H1 (cell line): ENCODE measurements at regions not wholly inside any gene's neighbourhood (a gene's known extent, or its start where the extent isn't known, plus 50 kb on each side); places are given as distances from the start of the nearest gene placed in this dataset.

Source experiments
- CTCF ChIA-PET: fragments of 300-600 bp; sonication (Branson Sonifier 250); formaldehyde crosslinking; loops from one replicate; lab custom pipeline; 2021; ENCODE audit not compliant: partially characterized antibody; lab: Charles Lee
- POLR2A ChIA-PET: fragments of 300-600 bp; sonication (Branson Sonifier 250); formaldehyde crosslinking; loops from one replicate; lab custom pipeline; 2021; ENCODE audit warnings: inconsistent platforms; ENCODE audit not compliant: partially characterized antibody; lab: Charles Lee
- DNase-seq, 2 experiments: peaks; one replicate each; pipeline versions ENCODE4 v3.0.0 to v3.0.0-alpha.2; 2010 to 2022; ENCODE audit warnings: low spot score in 2 of 2, low read depth in 1 of 2, mixed read lengths in 1 of 2
- FAIRE-seq: peaks from 2 replicates; lab custom pipeline; 2011; peaks lifted over from hg19 to GRCh38; lab: Jason Lieb, UNC
- H2AFZ ChIP-seq: 2 replicates; pipeline ENCODE4 v1.8.1; 2012; ENCODE audit warnings: low read length, inconsistent platforms
- H2AK5ac ChIP-seq: 2 replicates; pipeline ENCODE4 v1.6.1; 2013; ENCODE audit warnings: low read depth, low read length
- H2BK120ac ChIP-seq: replicated peaks from 2 replicates; pipeline ENCODE3; 2013; ENCODE audit warnings: low read depth, low read length, inconsistent platforms
- H2BK12ac ChIP-seq: 2 replicates; pipeline ENCODE4 v1.6.1; 2013; ENCODE audit warnings: low read depth, low read length
- H2BK15ac ChIP-seq: 2 replicates; pipeline ENCODE4 v1.6.1; 2013; ENCODE audit warnings: low read length
- H2BK20ac ChIP-seq: 2 replicates; pipeline ENCODE4 v1.6.1; 2013; ENCODE audit warnings: low read length
- H2BK5ac ChIP-seq: 2 replicates; pipeline ENCODE4 v1.6.1; 2013; ENCODE audit warnings: low read depth, low read length
- H3K14ac ChIP-seq: 2 replicates; pipeline ENCODE4 v1.6.1; 2013; ENCODE audit warnings: inconsistent platforms; ENCODE audit not compliant: insufficient read length
- H3K18ac ChIP-seq: 2 replicates; pipeline ENCODE4 v1.6.1; 2013; ENCODE audit warnings: low read length; ENCODE audit errors: extremely low read depth
- H3K23ac ChIP-seq: 2 replicates; pipeline ENCODE4 v1.6.1; 2013; ENCODE audit warnings: inconsistent platforms; ENCODE audit not compliant: insufficient read length
- H3K23me2 ChIP-seq: 2 replicates; pipeline ENCODE4 v1.6.1; 2013; ENCODE audit warnings: low read depth, low read length
- H3K27ac ChIP-seq: 2 replicates; pipeline ENCODE4 v1.6.1; 2011; ENCODE audit warnings: low read depth, low read length, inconsistent platforms
- H3K27me3 ChIP-seq, 4 experiments: replicated peaks in 1 of 4; 1 replicate in 1 of 4; 2 replicates in 3 of 4; pipeline versions ENCODE4 v1.6.1 to v1.8.1; 2011 to 2013; ENCODE audit warnings: low read length in 3 of 4, mild to moderate bottlenecking in 3 of 4, inconsistent platforms in 2 of 4, mixed read lengths in 2 of 4, moderate library complexity in 1 of 4; ENCODE audit not compliant: control insufficient read depth in 3 of 4, insufficient read depth in 3 of 4; ENCODE audit errors: extremely low read depth in 1 of 4
- H3K36me3 ChIP-seq, 4 experiments: 2 replicates each; pipeline versions ENCODE4 v1.6.1 to v1.8.1; 2011 to 2013; ENCODE audit warnings: mild to moderate bottlenecking in 4 of 4, low read length in 3 of 4, moderate library complexity in 2 of 4, control low read depth in 1 of 4, inconsistent platforms in 1 of 4; ENCODE audit not compliant: insufficient read depth in 4 of 4, control insufficient read depth in 2 of 4
- H3K4ac ChIP-seq: replicated peaks from 2 replicates; pipeline ENCODE3; 2013; ENCODE audit warnings: low read length, low read depth, mixed read lengths, inconsistent platforms; ENCODE audit not compliant: insufficient read length
- H3K4me1 ChIP-seq, 4 experiments: replicated peaks in 1 of 4; 1 replicate in 1 of 4; 2 replicates in 3 of 4; pipeline versions ENCODE4 v1.6.1 to v1.8.1; 2011 to 2013; ENCODE audit warnings: low read length in 3 of 4, inconsistent platforms in 2 of 4, mixed read lengths in 1 of 4; ENCODE audit not compliant: insufficient read depth in 4 of 4, control insufficient read depth in 3 of 4
- H3K4me2 ChIP-seq, 2 experiments: 2 replicates each; pipeline versions ENCODE4 v1.6.1 to v1.8.1; 2011 to 2013; ENCODE audit warnings: low read depth in 2 of 2, low read length in 2 of 2, control low read depth in 1 of 2, inconsistent platforms in 1 of 2, mild to moderate bottlenecking in 1 of 2; ENCODE audit not compliant: insufficient read depth in 1 of 2
- H3K4me3 ChIP-seq, 4 experiments: fragments of 200-600, 300-600 bp in 1 of 4; sonication (generic), shearing (Covaris generic), sonication (Bioruptor Twin) in 1 of 4; 2 replicates each; pipeline versions ENCODE4 v1.5.1 to v1.8.1; 2011 to 2016; ENCODE audit warnings: low read length in 4 of 4, low read depth in 3 of 4, control low read depth in 2 of 4, inconsistent platforms in 2 of 4, mild to moderate bottlenecking in 2 of 4, mixed read lengths in 1 of 4, moderate library complexity in 1 of 4; ENCODE audit not compliant: insufficient read depth in 2 of 4; ENCODE audit errors: extremely low read depth in 1 of 4
- H3K56ac ChIP-seq: replicated peaks from 2 replicates; pipeline ENCODE3; 2013; ENCODE audit warnings: low read depth, mild to moderate bottlenecking, mixed read lengths, low read length, inconsistent platforms; ENCODE audit not compliant: insufficient read length
- H3K79me1 ChIP-seq: 2 replicates; pipeline ENCODE4 v1.6.1; 2013; ENCODE audit warnings: low read depth, low read length, control low read depth
- H3K79me2 ChIP-seq, 2 experiments: 2 replicates each; pipeline versions ENCODE4 v1.6.1 to v1.8.1; 2012 to 2013; ENCODE audit warnings: low read length in 2 of 2, mild to moderate bottlenecking in 2 of 2, inconsistent platforms in 1 of 2; ENCODE audit not compliant: insufficient read depth in 2 of 2, control insufficient read depth in 1 of 2
- H3K9ac ChIP-seq, 4 experiments: replicated peaks in 1 of 4; 1 replicate in 1 of 4; 2 replicates in 3 of 4; pipeline versions ENCODE4 v1.6.1 to v1.8.1; 2011 to 2013; ENCODE audit warnings: low read depth in 3 of 4, low read length in 3 of 4, control low read depth in 2 of 4, mild to moderate bottlenecking in 2 of 4, moderate library complexity in 2 of 4, inconsistent platforms in 1 of 4; ENCODE audit errors: extremely low read depth in 1 of 4
- H3K9me3 ChIP-seq, 2 experiments: 2 replicates each; pipeline versions ENCODE4 v1.6.1 to v1.8.1; 2012 to 2013; ENCODE audit warnings: mild to moderate bottlenecking in 2 of 2, moderate library complexity in 2 of 2, control low read depth in 1 of 2, inconsistent platforms in 1 of 2, low read depth in 1 of 2, low read length in 1 of 2, mixed read lengths in 1 of 2; ENCODE audit not compliant: insufficient read depth in 2 of 2
- H4K20me1 ChIP-seq, 2 experiments: replicated peaks in 1 of 2; 2 replicates each; pipeline versions ENCODE3 to v1.8.1; 2011 to 2013; ENCODE audit warnings: inconsistent platforms in 2 of 2, low read length in 2 of 2, mild to moderate bottlenecking in 1 of 2; ENCODE audit not compliant: insufficient read depth in 2 of 2, control insufficient read depth in 1 of 2
- H4K5ac ChIP-seq: 2 replicates; pipeline ENCODE4 v1.6.1; 2013; ENCODE audit warnings: low read length, low read depth, mixed read lengths, inconsistent platforms; ENCODE audit not compliant: insufficient read length
- H4K8ac ChIP-seq: 2 replicates; pipeline ENCODE4 v1.8.0; 2013; ENCODE audit warnings: mild to moderate bottlenecking, moderate library complexity, low read length, inconsistent platforms; ENCODE audit not compliant: insufficient read depth; ENCODE audit errors: extremely low read depth
- H4K91ac ChIP-seq: replicated peaks from 2 replicates; pipeline ENCODE3; 2013; ENCODE audit warnings: low read length, mixed read lengths, inconsistent platforms; ENCODE audit not compliant: insufficient read length
- ATF3 ChIP-seq: IDR thresholded peaks from 2 replicates; pipeline ENCODE4 v1.6.1; 2011; ENCODE audit warnings: low read depth, mild to moderate bottlenecking, low read length; ENCODE audit not compliant: insufficient read depth
- FOSL1 ChIP-seq: IDR thresholded peaks from 2 replicates; pipeline ENCODE4 v1.6.1; 2011; ENCODE audit warnings: mild to moderate bottlenecking, low read depth, low read length, moderate library complexity; ENCODE audit not compliant: insufficient read depth
- GABPA ChIP-seq: IDR thresholded peaks from 2 replicates; pipeline ENCODE4 v1.6.1; 2011; ENCODE audit warnings: mild to moderate bottlenecking, low read length, moderate library complexity, borderline replicate concordance; ENCODE audit not compliant: insufficient read depth
- JUN ChIP-seq: IDR thresholded peaks from 2 replicates; pipeline ENCODE4 v1.6.1; 2011; ENCODE audit warnings: low read depth, mild to moderate bottlenecking, improper control_type of control experiment, low read length
- KDM1A ChIP-seq: fragments of 200-600, 300-600 bp; sonication (generic); IDR thresholded peaks from 2 replicates; pipeline ENCODE4 v1.7.1; 2016; ENCODE audit warnings: mild to moderate bottlenecking, low read length, borderline replicate concordance
- NANOG ChIP-seq: IDR thresholded peaks from 2 replicates; pipeline ENCODE4 v1.6.1; 2011; ENCODE audit warnings: low read length, low read depth, mild to moderate bottlenecking, inconsistent platforms; ENCODE audit not compliant: insufficient read depth, poor library complexity, severe bottlenecking
- NRF1 ChIP-seq: IDR thresholded peaks from 2 replicates; pipeline ENCODE4 v1.6.1; 2011; ENCODE audit warnings: mild to moderate bottlenecking, low read depth, low read length, improper control_type of control experiment
- PHF8 ChIP-seq: fragments of 200-600 bp; sonication (generic); conservative IDR thresholded peaks from 2 replicates; pipeline ENCODE4 v1.7.1; 2012; ENCODE audit warnings: low read depth, mild to moderate bottlenecking, inconsistent platforms, low read length, moderate library complexity
- POLR2AphosphoS5 ChIP-seq: IDR thresholded peaks from 2 replicates; pipeline ENCODE4 v1.6.1; 2011; ENCODE audit warnings: low read depth, low read length
- RAD21 ChIP-seq, 2 experiments: IDR thresholded peaks in 1 of 2; conservative IDR thresholded peaks in 1 of 2; 2 replicates each; pipeline ENCODE4 v1.6.1; 2011; ENCODE audit warnings: low read depth in 2 of 2, low read length in 2 of 2, improper control_type of control experiment in 1 of 2, inconsistent platforms in 1 of 2, mild to moderate bottlenecking in 1 of 2, moderate library complexity in 1 of 2
- RFX5 ChIP-seq: IDR thresholded peaks from 2 replicates; pipeline ENCODE4 v1.6.1; 2011; ENCODE audit warnings: low read depth, low read length, improper control_type of control experiment, borderline replicate concordance
- SP4 ChIP-seq: IDR thresholded peaks from 2 replicates; pipeline ENCODE4 v1.6.1; 2012; ENCODE audit warnings: low read length, inconsistent platforms
- TCF12 ChIP-seq: IDR thresholded peaks from 2 replicates; pipeline ENCODE4 v1.6.1; 2011; ENCODE audit warnings: low read depth, mild to moderate bottlenecking, low read length
- WGBS, 2 experiments: shearing (Covaris generic) in 1 of 2; methylation state at CpG; one replicate each; pipeline versions ENCODE4 v1.1.6 to v1.1.7; 2013 to 2015; ENCODE audit warnings: low lambda C conversion rate in 2 of 2, mixed read lengths in 2 of 2, inconsistent platforms in 1 of 2, low coverage in 1 of 2, missing lambda C conversion rate in 1 of 2; ENCODE audit not compliant: insufficient replicate concordance in 2 of 2, insufficient coverage in 1 of 2, insufficient read length in 1 of 2; ENCODE audit errors: extremely low coverage in 1 of 2, missing lambda C conversion rate in 1 of 2; 5-methylcytosine and 5-hydroxymethylcytosine counted together

- H2BK12ac ChIP-seq = no peak overlapping the region
- no peaks in the 10 kb centered on the region for H3K23me2 ChIP-seq
- no peak overlapping the region for H3K4ac ChIP-seq
- no peak overlapping the region for H3K4me2 ChIP-seq
- no peak overlapping the region for H2AK5ac ChIP-seq
- no peak overlapping the region for H2BK15ac ChIP-seq
- ChIA-PET CTCF (interaction anchor here (0.9 to 2.0 kb wide), 4 partner anchors 8 to 329 kb away, joined by 3 to 6 read pairs (median 5); partner anchors contain the start of gene BARX2), POLR2A (no interaction called here)
- no peak overlapping the region for H3K23ac ChIP-seq
- H4K20me1 ChIP-seq = no peaks in the 10 kb centered on the region
- no peak overlapping the region for H3K18ac ChIP-seq
- H3K56ac ChIP-seq = no peak overlapping the region
- DNase-seq (no peak), FAIRE-seq (no peak)
- no peaks in the 10 kb centered on the region for H3K27me3 ChIP-seq
- H2BK120ac ChIP-seq = no peak overlapping the region
- no peak overlapping the region for H3K9ac ChIP-seq
- no peak overlapping the region for H3K4me3 ChIP-seq
- no peaks in the 10 kb centered on the region for H3K79me2 ChIP-seq
- no peak overlapping the region for H2BK5ac ChIP-seq
- H3K4me1 ChIP-seq = no peaks in the 10 kb centered on the region
- WGBS, 2 experiments = 83% methylated on average over 3 of the region's 3 CpGs; no CpG with 5 or more reads in 1 of the 2 experiments
- H3K9me3 ChIP-seq = no peaks in the 10 kb centered on the region
- H4K91ac ChIP-seq = no peak overlapping the region
- no peak overlapping the region for H2BK20ac ChIP-seq
- no peak overlapping the region for H4K5ac ChIP-seq
- H4K8ac ChIP-seq = no peak overlapping the region
- no peak overlapping the region for H3K14ac ChIP-seq
- H2AFZ ChIP-seq = no peak overlapping the region
- H3K36me3 ChIP-seq = no peaks in the 10 kb centered on the region
- H3K27ac ChIP-seq = no peak overlapping the region
- H3K79me1 ChIP-seq = no peaks in the 10 kb centered on the region
- TF ChIP-seq RFX5 = no peak
- TF ChIP-seq PHF8 = no peak
- no peak for TF ChIP-seq ATF3
- no peak for TF ChIP-seq SP4
- no peak for TF ChIP-seq RAD21 (IDR thresholded peaks at IDR 0.05 in 1 of 2, conservative IDR thresholded peaks at IDR 0.05 in 1 of 2; ENCODE audit: low read depth in 2 of 2, low read length in 2 of 2)
- TF ChIP-seq KDM1A = no peak
- TF ChIP-seq NANOG = no peak
- TF ChIP-seq POLR2AphosphoS5 = no peak
- no peak for TF ChIP-seq GABPA
- TF ChIP-seq FOSL1 = no peak
- no peak for TF ChIP-seq JUN
- no peak for TF ChIP-seq TCF12
- no peak for TF ChIP-seq NRF1
Observed at GRCh38 chr11:129704831-129705230, 110.8 kb upstream of the TMEM45B start.
